NCI-H446 treated with DMSO at 0.1 percent for 48 hours (cell line): ENCODE measurements at regions not wholly inside any gene's neighbourhood (a gene's known extent, or its start where the extent isn't known, plus 50 kb on each side); places are given as distances from the start of the nearest gene placed in this dataset.

ENCODE experiments used
- DNase-seq: peaks from one replicate; lab custom pipeline; 2025; lab: John Stamatoyannopoulos, UW

DNA sequence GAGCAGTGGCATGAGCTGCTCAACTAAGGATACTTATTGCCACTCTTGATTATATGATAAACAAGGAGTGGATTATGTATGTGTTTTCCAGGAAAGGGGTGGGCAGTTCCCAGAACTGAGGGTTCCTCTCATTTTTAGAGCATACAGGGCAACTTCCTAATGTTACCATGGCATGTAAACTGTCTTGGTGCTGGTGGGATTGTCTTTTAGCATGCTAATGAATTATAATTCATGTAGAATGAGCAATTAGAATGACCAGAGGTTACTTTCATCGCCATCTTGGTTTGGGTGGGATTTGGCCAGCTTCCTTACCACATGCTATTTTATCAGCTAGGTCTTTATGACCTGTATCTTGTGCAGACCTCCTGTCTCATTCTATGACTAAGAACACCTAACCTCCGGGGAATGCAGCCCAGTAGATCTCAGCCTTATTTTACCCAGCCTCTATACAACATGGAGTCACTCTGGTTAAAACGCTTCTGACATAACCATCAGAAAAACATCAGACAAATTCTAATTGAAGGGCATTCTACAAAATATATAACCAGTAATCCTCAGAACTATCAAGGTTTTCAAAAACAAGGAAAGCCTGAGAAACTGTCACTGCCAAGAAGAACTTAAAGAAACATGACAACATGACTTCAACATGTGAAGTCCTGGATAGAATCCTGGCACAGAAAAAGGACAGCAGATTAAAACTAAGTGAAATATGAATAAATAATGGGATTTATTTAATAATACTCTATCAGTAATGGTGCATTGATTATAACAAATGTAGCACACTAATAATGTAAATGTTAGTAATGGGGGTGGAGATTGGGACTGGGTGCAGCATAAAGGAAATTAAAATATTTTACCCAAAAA, 365.0 kb downstream of the SEMA3D start:
- DNase-seq, result no peak

DNA sequence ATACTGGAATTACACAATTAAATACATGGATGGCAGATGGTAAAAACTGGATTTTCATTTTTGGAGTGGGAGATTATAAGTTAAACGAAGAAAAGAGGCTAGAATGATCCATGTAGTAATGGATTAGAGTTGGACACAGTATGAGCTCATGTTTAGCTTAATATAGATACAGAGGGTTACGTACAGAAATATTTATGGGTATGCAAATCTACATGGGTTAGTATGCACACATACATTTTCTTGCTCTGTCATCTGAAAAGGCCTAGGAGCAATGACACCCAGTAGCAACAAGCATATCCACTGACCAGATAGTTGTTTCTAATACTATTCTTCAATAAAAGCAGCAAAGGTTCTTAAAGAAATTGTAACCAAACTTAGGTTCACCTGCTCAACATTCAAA, 366.4 kb downstream of the SEMA3D start:
- no peak for DNase-seq

DNA sequence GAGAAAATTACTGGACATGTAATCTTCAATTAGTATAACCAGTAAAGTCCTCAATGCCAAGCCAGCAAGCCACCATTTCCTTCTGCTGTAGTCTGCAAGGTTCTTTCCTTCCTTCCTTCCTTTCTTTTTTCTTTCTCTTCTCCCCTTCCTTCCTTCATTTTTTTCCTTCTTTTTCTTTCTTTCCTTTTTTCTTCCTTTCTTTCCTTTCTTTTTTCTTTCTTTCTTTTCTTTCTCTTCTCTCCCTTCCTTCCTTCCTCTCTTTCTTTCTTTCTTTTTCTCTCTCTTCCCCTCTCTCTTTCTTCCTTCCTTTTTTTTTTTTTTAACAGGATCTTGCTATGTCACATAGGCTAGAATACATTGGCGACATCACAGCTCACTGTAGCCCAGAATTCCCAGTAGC, 369.8 kb downstream of the SEMA3D start:
- DNase-seq, result no peak

DNA sequence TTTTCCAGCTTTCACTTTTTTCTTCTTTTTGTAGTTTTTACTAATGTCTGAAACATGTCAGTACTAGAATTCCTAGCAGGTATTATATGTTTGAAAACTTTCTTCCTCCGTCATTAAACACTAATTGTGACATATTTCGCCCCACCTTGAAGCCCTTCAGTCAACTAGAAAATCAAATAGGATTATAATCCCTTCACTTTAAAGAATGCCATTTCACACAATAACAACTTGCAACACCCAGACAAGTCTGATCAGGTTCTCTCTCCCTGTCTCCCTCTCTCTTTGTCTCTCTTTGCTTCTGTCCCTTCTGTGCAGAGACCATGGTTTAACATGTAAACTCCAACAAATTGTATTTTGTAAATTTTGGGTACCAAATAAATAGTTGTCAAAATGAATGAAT, 373.5 kb downstream of the SEMA3D start:
- DNase-seq, result no peak

DNA sequence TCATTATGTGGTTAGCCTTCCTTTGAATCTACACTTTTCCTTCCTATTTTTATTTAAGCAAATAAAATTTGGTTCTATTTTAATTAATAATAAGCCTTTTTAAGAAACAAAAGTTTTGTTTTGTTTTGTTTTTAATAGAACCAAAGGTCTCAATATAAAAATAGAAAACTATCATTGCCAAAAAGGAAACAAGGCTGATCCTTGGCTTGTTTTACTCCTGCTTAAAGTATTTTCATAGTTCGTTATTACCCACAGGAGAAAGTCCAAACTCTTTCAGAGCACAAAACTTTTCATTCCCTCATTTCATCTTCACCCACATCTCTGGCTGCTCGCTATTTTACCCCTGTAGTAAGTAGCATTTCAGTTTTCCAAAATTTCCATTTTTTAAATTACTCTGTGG, 374.8 kb downstream of the SEMA3D start:
- DNase-seq, result no peak

DNA sequence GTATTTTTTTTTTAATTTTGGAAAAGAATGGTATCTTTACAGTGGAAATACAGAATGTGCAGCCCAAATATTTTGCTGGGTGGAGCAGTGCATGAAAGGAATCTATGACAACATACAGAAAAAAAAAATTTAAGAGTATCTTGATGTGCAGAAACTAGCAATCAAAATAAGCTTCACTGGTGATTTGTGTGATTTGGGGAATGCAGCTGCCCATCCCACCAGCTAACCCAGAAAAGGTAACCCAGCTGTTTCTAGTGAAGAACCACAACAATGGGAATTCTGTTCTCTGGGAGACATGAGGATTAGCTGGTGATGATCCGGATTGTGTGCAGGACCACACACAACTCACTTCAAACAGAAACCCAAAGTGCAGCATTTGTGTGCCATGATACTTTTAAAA, 375.5 kb downstream of the SEMA3D start:
- no peak for DNase-seq

DNA sequence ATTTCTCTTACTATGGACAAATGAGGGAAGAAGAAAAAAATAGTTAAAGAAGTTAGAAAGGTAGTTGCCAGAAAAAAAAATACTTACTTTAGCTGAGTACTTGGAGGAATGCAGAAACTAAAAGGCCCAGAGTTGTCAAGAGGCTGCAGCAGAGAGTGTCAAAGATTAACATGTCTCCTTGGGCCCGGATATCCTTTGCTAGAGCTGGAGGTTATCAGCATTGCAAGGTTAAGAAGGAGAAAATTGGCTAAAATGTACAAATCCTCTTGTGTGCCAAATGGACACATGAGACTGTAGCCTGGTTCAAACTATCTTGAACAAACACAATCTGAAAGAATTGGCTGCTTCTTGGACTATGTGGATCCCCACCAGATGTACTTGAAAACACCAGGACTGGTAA, 377.0 kb downstream of the SEMA3D start:
- DNase-seq, result no peak

DNA sequence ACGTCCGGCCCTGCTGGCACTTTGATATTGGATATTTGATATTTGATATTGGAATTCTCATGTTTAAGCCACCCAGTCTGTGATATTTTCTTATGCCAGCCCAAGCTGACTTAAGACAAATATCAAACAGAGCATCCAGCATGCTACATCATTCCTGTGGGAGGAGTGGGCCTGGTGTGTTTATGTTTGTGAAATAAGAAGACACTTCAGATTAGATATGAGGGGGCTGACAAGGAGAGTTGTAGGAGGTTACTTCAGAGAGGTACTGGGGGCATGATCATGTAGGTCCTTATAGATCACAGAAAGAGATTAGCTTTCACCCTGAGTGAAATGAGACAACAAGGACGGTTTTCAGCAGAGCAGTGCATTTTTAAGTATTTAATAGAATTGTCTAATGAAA, 382.9 kb downstream of the SEMA3D start:
- no peak for DNase-seq

DNA sequence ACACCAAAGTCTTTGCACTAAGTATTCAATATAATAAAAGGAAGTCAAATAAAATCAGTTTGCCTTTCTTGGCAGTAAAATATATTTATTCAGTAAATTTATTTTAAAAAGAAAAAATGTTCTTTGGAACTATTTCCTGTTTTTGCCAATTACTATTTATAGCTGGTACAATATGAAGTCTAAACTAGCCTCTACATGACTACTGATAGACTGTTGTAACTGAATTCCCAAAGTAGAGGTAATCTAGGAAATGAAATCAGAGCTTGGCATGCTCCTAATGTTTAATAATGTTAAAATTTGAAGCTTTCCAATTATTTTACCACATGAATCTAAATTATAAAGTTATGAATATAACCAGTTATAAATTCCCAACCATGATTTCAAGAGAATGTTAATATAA, 385.5 kb downstream of the SEMA3D start:
- no peak for DNase-seq

DNA sequence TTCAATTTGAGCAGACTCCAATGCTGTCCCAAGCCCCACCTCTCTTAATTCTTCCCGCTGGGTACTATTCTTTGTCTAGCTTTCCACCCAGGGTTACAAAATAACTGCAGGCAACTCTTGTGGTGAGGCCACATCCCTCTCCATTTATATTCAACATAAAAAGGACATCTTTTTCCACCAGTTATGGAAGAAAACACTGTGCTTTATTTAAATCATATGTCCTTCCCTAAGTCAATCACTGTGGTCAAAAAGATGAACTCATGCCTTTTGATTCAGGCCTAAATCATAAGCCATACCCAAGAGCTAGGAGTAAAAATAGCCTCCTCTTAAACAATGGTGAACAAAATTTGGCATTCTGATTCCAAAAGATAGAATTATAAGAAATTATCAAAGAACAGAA, 386.0 kb downstream of the SEMA3D start:
- DNase-seq, result no peak

DNA sequence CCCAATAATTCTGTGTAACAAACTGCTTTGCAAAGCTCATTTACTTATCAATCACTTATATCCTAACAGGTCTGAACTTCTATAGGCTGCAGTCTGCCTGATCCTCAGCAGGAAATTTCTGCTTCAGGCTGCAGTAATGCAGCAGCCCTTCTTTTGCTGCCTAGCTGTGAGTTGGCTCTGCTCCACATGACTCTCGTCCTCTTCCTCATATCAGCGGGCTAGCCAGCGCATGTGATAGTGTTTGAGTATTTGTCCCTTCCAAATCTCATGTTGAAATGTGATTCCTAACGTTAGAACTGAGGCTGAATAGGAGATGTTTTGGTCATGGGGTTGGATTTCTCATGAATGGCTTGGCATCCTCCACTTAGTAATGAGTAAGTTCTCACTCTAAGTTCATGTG, 387.8 kb downstream of the SEMA3D start:
- DNase-seq, result no peak

DNA sequence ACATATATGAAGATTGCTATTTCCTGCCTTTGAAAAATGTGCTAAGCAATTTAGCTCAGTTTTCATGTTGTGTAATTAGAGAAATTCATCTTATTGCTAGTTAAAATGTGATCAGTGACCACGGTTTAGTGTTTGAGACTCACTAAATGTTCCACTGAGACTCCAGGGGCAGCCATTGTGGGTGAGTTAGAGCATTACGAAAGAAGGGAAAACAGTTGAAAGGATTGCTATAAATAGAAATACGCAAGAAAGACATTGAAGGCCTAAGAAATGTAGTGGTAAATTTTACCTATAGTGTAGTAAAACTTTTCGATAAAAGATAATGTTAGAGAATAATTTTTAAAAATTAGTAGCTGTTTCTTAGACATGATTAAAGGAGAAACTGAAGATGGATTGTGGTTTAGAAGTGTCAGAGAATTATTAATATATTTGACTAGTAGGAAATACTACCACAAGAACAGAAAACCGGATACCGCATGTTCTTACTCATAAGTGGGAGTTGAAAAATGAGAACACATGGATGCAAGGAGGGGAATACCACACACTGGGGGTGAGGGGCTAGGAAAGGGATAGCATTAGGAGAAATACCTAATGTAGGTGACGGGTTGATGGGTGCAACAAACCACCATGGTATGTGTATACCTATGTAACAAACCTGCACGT, 394.5 kb downstream of the SEMA3D start:
- DNase-seq, result no peak

DNA sequence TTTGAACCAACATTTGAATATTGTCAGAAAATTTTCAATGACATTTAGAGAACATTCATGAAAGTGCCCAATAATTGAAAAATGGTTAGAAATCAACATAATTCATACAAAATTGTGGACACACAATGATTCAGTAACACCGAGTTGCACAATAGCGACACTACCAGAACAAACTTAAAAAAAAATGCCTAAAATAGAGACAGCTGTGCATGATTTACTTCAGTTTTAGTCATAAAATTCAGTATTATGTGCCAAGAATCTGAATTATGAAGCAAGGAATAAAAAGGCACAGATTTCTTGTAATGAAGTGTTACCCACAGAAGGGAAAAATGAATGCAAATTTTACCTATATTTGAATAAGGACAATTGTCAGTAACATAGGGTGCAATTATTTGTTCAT, 396.0 kb downstream of the SEMA3D start:
- DNase-seq, result no peak

DNA sequence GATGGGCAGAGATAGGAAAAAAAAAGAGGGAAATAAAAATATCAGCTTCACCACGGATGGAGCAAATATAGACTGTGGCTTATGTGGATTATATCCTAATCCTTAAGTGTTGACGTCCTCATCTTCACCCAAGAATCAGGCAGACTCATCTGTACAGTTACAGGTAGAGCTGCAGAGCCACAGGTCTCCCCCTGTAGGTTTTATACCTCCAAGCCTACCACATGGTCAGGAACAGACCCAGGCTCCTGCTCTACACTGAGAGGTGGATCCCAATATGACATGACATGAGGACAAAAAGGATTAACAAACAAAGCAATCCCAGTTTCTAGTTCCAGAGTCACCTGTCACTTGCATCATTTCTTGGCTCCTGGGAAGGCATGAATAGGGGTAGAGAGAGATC, 400.8 kb downstream of the SEMA3D start:
- no peak for DNase-seq

DNA sequence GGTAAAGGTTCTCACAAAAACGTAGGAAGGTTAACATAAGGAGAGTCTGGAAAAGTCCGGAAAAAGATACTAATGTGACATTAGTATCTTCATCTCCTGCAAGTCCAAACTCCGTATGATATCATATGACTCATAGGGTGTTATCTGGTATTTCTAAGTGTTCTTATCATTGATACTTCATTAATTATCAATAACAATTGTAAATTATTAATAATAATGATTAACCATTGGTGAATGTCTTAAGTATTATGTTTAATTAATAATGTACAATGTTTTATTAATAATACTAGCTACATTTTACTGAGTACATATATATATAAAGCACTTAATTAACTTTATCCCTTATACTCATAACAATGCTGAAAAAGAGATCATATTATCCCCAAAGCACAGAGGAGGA, 402.4 kb downstream of the SEMA3D start:
- DNase-seq, result no peak

DNA sequence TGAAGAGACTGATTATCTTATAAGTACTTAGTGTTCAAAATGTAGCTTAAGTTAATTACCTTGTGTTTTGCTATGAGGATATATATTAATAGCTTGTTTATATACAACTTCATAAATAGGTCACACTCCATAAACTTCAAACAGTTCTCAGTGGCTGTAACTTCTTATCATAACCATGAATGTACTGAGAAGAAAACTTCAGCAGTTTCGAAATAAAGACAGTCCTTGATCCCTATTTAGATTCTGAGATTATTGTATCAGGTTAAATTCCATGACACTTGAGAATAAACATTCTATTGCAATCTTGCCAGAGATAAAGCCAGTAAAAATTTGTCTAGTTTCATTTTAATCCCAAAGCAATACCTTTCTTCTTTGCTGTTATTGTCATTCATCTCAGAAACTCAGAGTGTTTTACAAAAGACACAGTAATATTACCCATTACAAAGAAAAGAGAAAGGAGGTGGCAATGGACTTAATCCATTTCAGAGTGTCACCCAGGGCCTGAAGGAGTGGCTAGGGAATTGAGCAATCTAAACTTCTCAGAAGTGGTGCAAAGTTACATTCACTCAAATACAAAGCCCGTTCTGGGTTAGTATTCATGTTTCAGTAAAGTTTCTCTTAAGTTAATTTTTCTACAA, 403.6 kb downstream of the SEMA3D start:
- no peak for DNase-seq

DNA sequence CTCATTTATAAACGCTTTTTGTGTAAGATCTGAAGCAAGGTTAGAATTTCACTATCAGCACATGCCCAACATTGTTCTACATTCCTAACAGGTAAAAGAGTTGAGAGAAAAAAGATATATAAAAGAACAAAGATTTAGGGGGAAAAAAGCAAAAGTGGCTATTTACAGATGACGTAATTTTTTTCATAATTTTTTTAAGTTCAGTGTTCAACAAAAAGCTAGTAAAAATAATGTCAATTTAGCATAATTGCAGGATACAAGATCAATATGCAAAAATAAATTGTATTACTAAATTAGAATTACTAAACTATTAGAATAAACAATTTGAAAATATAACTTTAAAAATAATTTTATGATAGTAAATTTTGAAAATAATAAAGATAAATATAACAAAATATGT, 405.0 kb downstream of the SEMA3D start:
- no peak for DNase-seq

DNA sequence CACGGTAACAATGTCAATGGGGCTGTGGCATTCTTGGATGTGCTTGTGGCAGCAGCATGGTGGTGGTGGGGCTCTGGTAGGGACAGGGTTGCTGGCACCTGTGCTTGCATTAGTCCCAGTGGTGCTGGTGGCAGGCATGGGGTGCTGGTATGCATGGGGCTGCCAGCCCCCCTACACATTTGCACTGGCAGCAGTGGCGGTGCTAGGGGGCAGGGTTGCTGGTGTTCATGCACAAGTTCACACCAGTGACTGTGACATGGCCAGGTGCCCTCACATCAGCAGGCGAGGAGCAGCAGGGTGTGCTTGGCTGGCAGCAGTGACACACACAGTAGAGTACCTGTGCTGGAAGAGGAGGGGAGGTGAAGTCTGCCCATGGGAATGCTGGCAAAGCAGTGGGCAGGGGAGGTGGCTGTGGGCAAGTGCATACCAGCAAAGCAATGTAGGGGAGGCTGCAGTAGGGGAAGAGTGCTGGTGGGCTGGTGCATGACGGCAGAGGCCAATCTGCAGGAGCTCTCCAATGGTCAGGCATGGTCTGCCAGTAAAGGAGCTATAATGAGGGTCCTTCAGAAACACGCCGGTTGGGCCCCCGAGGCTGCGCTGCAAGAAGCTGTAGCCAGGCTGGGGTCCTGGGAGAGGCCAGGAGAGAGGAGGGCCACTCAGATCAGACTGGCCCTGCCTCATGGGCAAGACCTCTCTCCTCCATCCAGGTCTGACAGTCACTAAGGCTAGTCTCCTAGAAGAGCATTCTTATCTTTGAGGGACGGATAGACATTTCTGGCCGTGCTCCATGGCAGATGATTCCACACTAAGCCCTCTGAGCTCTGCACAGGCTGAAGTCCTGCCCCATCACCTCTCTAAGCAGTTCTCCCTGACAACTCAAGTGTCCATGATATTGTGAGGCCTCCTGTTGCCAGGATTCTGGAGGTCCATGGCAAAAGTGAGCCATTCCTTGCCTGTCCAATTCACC, 406.4 kb downstream of the SEMA3D start:
- no peak for DNase-seq

DNA sequence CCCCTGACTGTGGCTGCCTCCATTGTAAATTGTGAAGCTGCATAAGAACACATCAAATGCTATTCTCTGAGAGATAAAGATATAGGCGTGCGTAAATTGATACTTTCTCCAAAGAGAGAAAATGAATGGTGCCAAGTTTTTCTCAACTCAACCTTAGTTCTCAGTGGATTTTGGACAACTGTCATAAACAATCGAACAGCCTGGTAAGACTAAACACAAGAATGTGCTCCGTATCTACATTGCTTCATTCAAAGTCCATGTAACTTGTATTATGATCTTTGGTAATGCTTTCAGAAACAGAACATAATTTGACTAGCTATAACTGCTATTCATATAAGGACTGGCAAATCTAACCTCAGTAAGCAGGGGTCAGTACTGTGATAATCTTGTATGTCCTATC, 429.1 kb downstream of the SEMA3D start:
- DNase-seq, result no peak

DNA sequence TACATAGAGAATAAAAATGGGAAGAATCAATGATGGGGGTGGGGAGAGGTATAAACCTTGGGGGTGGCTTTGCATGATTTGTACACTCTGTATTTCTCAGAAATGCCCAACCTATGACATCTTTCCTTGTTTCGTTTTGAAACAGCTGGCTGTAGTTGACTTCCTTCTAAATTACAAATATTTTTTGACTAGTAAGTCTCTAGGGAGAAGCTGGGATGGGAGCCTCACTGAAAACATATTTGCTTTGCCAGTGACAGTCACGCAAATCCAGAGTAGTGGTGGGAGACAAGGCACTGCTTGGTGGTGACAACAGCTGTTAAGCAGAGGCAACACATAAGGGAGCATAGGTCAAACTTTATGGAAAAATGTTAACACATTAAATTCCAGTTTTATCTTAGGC, 440.5 kb downstream of the SEMA3D start:
- DNase-seq, result no peak

DNA sequence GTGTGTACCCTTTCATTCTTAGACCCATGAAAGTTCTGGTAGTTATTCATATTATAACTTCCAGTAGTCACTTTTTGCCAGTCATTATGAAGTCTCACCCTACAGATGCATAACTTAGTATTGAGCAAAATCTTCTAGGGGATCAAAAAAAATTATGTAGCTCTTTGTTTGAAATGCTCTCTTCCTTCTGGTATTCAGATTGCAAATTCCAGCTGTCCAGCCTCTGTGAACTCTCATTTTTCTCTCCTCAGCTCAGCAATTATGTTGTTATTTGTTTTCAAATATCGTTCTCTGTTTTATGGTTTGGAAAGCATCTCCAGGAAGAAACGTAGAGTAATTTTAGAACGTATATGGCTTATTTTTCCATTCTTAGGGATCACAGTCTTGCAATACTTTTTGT, 442.5 kb downstream of the SEMA3D start:
- DNase-seq, result no peak

DNA sequence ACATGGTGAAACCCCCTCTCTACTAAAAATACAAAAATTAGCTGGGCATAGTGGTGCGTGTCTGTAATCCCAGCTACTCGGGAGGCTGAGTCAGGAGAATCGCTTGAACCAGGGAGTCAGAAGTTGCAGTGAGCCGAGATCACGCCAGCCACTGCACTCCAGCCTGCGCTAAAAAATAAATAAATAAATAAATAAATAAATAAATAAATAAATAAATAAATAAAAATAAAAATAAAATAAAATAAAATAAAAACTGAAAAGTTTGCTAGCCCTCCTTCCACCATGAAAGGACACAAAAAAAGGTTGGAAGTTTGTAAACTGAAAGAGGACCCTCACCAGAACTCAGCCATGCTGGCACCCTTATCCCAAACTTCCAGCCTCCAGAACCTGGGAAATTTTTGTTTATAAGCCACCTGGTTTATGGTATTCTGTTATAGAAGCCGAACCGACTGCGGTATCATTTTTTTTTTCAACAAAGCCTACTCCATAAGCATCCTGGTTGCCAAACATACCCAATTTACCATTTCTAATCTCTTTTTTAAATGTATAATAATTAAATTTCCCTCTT, 448.2 kb downstream of the SEMA3D start:
- DNase-seq, result no peak
